ENCODE measurements at regions not wholly inside any gene's neighbourhood (a gene's known extent, or its start where the extent isn't known, plus 50 kb on each side); places are given as distances from the start of the nearest gene placed in this dataset.

DNA sequence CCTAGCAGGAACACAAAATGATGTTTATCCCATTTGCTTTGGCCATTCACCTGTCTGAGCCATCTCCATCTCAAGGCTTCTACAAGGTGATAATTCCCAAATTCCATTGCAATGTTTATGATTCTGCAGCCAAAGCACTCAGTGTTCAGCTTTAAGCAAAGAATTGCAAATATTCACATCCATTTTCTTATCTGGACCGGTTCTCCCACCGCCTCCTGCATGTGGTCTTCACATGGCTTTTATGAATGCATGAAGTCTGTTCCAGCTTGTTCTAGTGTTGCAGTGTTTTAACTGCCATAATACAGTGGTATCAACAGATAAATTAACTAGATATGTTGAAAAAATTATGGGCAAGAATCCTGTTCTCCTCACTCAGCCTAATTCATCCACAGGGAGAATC lies 443.0 kb upstream of the KLF4 start:
- H3F3A ChIP-seq (ENCODE audit: insufficient read depth, low read length), result no peaks in the 10 kb centered on the region
- H3K4me1 ChIP-seq (ENCODE audit: insufficient read depth, low read length, severe bottlenecking), result no peaks in the 10 kb centered on the region
- no peaks in the 10 kb centered on the region for H4K20me1 ChIP-seq (ENCODE audit: insufficient read depth, low read length)
- no peaks in the 10 kb centered on the region for H3K36me3 ChIP-seq (ENCODE audit: insufficient read depth, low read length)
- H3K27ac ChIP-seq (ENCODE audit: low read depth, low read length, poor library complexity, severe bottlenecking), result no peak overlapping the region
- no peak overlapping the region for H3K4me3 ChIP-seq (ENCODE audit: low read depth, low read length, poor library complexity, severe bottlenecking)
- no peaks in the 10 kb centered on the region for H3K79me2 ChIP-seq (ENCODE audit: insufficient read depth, low read length)
- H2AFZ ChIP-seq (ENCODE audit: low read length), result no peak overlapping the region
- no peak overlapping the region for H3K4me2 ChIP-seq (ENCODE audit: low read length)
- no peaks in the 10 kb centered on the region for H3K27me3 ChIP-seq (ENCODE audit: insufficient read depth, low read length)
- TF ChIP-seq CTCF (IDR thresholded peaks at IDR 0.05; ENCODE audit: low read length) (no peak), EZH2 (IDR thresholded peaks at IDR 0.05; ENCODE audit: borderline replicate concordance, low read length) (no peak)
- H3K9me2 ChIP-seq (ENCODE audit: low read depth, low read length), result no peaks in the 10 kb centered on the region
- no peak overlapping the region for H3K9ac ChIP-seq (ENCODE audit: low read length)
- H3K9me3 ChIP-seq (ENCODE audit: low read length), result no peaks in the 10 kb centered on the region

GRCh38 chr9:107932046-107932445 lies 442.5 kb upstream of the KLF4 start:
- no peaks in the 10 kb centered on the region for H3F3A ChIP-seq (ENCODE audit: insufficient read depth, low read length)
- no peaks in the 10 kb centered on the region for H3K4me1 ChIP-seq (ENCODE audit: insufficient read depth, low read length, severe bottlenecking)
- no peak overlapping the region for H3K4me2 ChIP-seq (ENCODE audit: low read length)
- H3K79me2 ChIP-seq (ENCODE audit: insufficient read depth, low read length), result no peaks in the 10 kb centered on the region
- H4K20me1 ChIP-seq (ENCODE audit: insufficient read depth, low read length), result no peaks in the 10 kb centered on the region
- TF ChIP-seq EZH2 (IDR thresholded peaks at IDR 0.05; ENCODE audit: borderline replicate concordance, low read length) (no peak), CTCF (IDR thresholded peaks at IDR 0.05; ENCODE audit: low read length) (no peak)
- H3K9ac ChIP-seq (ENCODE audit: low read length), result no peak overlapping the region
- H3K9me2 ChIP-seq (ENCODE audit: low read depth, low read length), result no peaks in the 10 kb centered on the region
- no peak overlapping the region for H3K27ac ChIP-seq (ENCODE audit: low read depth, low read length, poor library complexity, severe bottlenecking)
- H3K9me3 ChIP-seq (ENCODE audit: low read length), result no peaks in the 10 kb centered on the region
- no peaks in the 10 kb centered on the region for H3K27me3 ChIP-seq (ENCODE audit: insufficient read depth, low read length)
- H3K4me3 ChIP-seq (ENCODE audit: low read depth, low read length, poor library complexity, severe bottlenecking), result no peak overlapping the region
- no peaks in the 10 kb centered on the region for H3K36me3 ChIP-seq (ENCODE audit: insufficient read depth, low read length)
- no peak overlapping the region for H2AFZ ChIP-seq (ENCODE audit: low read length)

GRCh38 chr9:107931071-107931715 lies 441.6 kb upstream of the KLF4 start:
- H4K20me1 ChIP-seq (ENCODE audit: insufficient read depth, low read length), result no peaks in the 10 kb centered on the region
- H3K27me3 ChIP-seq (ENCODE audit: insufficient read depth, low read length), result no peaks in the 10 kb centered on the region
- H3K36me3 ChIP-seq (ENCODE audit: insufficient read depth, low read length), result no peaks in the 10 kb centered on the region
- TF ChIP-seq CTCF (IDR thresholded peaks at IDR 0.05; ENCODE audit: low read length) (no peak), EZH2 (IDR thresholded peaks at IDR 0.05; ENCODE audit: borderline replicate concordance, low read length) (no peak)
- H2AFZ ChIP-seq (ENCODE audit: low read length), result no peak overlapping the region
- no peaks in the 10 kb centered on the region for H3F3A ChIP-seq (ENCODE audit: insufficient read depth, low read length)
- no peak overlapping the region for H3K4me2 ChIP-seq (ENCODE audit: low read length)
- no peaks in the 10 kb centered on the region for H3K4me1 ChIP-seq (ENCODE audit: insufficient read depth, low read length, severe bottlenecking)
- H3K9me2 ChIP-seq (ENCODE audit: low read depth, low read length), result no peaks in the 10 kb centered on the region
- H3K4me3 ChIP-seq (ENCODE audit: low read depth, low read length, poor library complexity, severe bottlenecking), result no peak overlapping the region
- no peaks in the 10 kb centered on the region for H3K9me3 ChIP-seq (ENCODE audit: low read length)
- H3K27ac ChIP-seq (ENCODE audit: low read depth, low read length, poor library complexity, severe bottlenecking), result no peak overlapping the region
- no peak overlapping the region for H3K9ac ChIP-seq (ENCODE audit: low read length)
- H3K79me2 ChIP-seq (ENCODE audit: insufficient read depth, low read length), result no peaks in the 10 kb centered on the region

Measured in OCI-LY1 (cell line).